WTC11 (cell line): ENCODE measurements at regions not wholly inside any gene's neighbourhood (a gene's known extent, or its start where the extent isn't known, plus 50 kb on each side); places are given as distances from the start of the nearest gene placed in this dataset.

Source experiments
- ATAC-seq: fragments of 200-7000 bp; cut with Tn5 transposase; 2 replicates; pipeline ENCODE4 v1.10.0; 2021; ENCODE audit warnings: mild to moderate bottlenecking, moderate library complexity
- CTCF ChIA-PET: fragments of 300-600 bp; sonication (Branson Sonifier 250); formaldehyde crosslinking; loops from one replicate; lab custom pipeline; 2021; ENCODE audit warnings: antibody characterized with exemption; lab: Charles Lee
- POLR2A ChIA-PET: fragments of 350-600 bp; sonication (Branson Sonifier 250); formaldehyde crosslinking; loops from one replicate; lab custom pipeline; 2021; ENCODE audit warnings: antibody characterized with exemption; lab: Charles Lee
- DNase-seq: peaks from one replicate; pipeline ENCODE4 v3.0.0; 2021; ENCODE audit warnings: low spot score
- H3K27ac Mint-ChIP-seq: 2 replicates; pipeline ENCODE4 v1.8.0; 2021; ENCODE audit warnings: mixed read lengths
- H3K27me3 Mint-ChIP-seq: 2 replicates; pipeline ENCODE4 v1.8.0; 2021; ENCODE audit warnings: low read depth, mild to moderate bottlenecking, moderate library complexity, mixed read lengths
- H3K36me3 Mint-ChIP-seq: 2 replicates; pipeline ENCODE4 v1.8.0; 2021; ENCODE audit warnings: mixed read lengths
- H3K4me1 Mint-ChIP-seq: 2 replicates; pipeline ENCODE4 v1.8.0; 2022; ENCODE audit warnings: mixed read lengths
- H3K4me3 Mint-ChIP-seq: 2 replicates; pipeline ENCODE4 v1.8.0; 2021; ENCODE audit warnings: mild to moderate bottlenecking, moderate library complexity, mixed read lengths
- H3K9me3 Mint-ChIP-seq: 2 replicates; pipeline ENCODE4 v1.8.0; 2021; ENCODE audit warnings: mixed read lengths
- AFF4 ChIP-seq: sonication (generic); formaldehyde crosslinking; IDR thresholded peaks from 2 replicates; pipeline ENCODE4 v1.8.1; 2023; ENCODE audit warnings: mild to moderate bottlenecking, missing genetic modification reagents, borderline replicate concordance
- ARID4B ChIP-seq: sonication (generic); formaldehyde crosslinking; IDR thresholded peaks from 2 replicates; pipeline ENCODE4 v1.8.0; 2023; ENCODE audit warnings: missing genetic modification reagents, mild to moderate bottlenecking, borderline replicate concordance
- CBFB ChIP-seq: sonication (generic); formaldehyde crosslinking; IDR thresholded peaks from 2 replicates; pipeline ENCODE4 v1.8.1; 2022; ENCODE audit warnings: mild to moderate bottlenecking, low read depth, missing genetic modification reagents
- CREB1 ChIP-seq: sonication (generic); formaldehyde crosslinking; IDR thresholded peaks from 2 replicates; pipeline ENCODE4 v1.8.0; 2023; ENCODE audit warnings: mild to moderate bottlenecking, missing genetic modification reagents
- CREM ChIP-seq: sonication (generic); formaldehyde crosslinking; IDR thresholded peaks from 2 replicates; pipeline ENCODE4 v1.8.1; 2022; ENCODE audit warnings: mild to moderate bottlenecking, missing genetic modification reagents, moderate library complexity
- FOXJ3 ChIP-seq: sonication (generic); formaldehyde crosslinking; IDR thresholded peaks from 2 replicates; pipeline ENCODE4 v1.9.0; 2021; ENCODE audit warnings: missing genetic modification reagents, mild to moderate bottlenecking, borderline replicate concordance
- FOXP1 ChIP-seq: sonication (generic); formaldehyde crosslinking; IDR thresholded peaks from 2 replicates; pipeline ENCODE4 v1.8.0; 2022; ENCODE audit warnings: missing genetic modification reagents, mild to moderate bottlenecking, moderate library complexity, borderline replicate concordance
- IRF2 ChIP-seq: sonication (generic); formaldehyde crosslinking; IDR thresholded peaks from 2 replicates; pipeline ENCODE4 v1.8.0; 2022; ENCODE audit warnings: low read depth, missing genetic modification reagents, borderline replicate concordance
- JAZF1 ChIP-seq: fragments of 250-450 bp; sonication (Bioruptor Pico); IDR thresholded peaks from 2 replicates; pipeline ENCODE4 v1.9.0; 2021; ENCODE audit warnings: moderate library complexity, mild to moderate bottlenecking, inconsistent platforms
- NFE2L1 ChIP-seq: sonication (generic); formaldehyde crosslinking; IDR thresholded peaks from 2 replicates; pipeline ENCODE4 v1.8.1; 2023; ENCODE audit warnings: missing genetic modification reagents
- TCF7 ChIP-seq: sonication (generic); formaldehyde crosslinking; IDR thresholded peaks from 2 replicates; pipeline ENCODE4 v1.8.0; 2022; ENCODE audit warnings: mild to moderate bottlenecking, low read depth, missing genetic modification reagents, moderate library complexity
- TEAD1 ChIP-seq: sonication (generic); formaldehyde crosslinking; IDR thresholded peaks from 2 replicates; pipeline ENCODE4 v1.8.0; 2022; ENCODE audit warnings: mild to moderate bottlenecking, missing genetic modification reagents
- TP53 ChIP-seq: sonication (generic); formaldehyde crosslinking; IDR thresholded peaks from 2 replicates; pipeline ENCODE4 v1.8.1; 2023; ENCODE audit warnings: mild to moderate bottlenecking, missing genetic modification reagents
- ZBTB21 ChIP-seq: sonication (generic); formaldehyde crosslinking; IDR thresholded peaks from 2 replicates; pipeline ENCODE4 v1.8.1; 2023; ENCODE audit warnings: mild to moderate bottlenecking, missing genetic modification reagents, borderline replicate concordance
- ZNF121 ChIP-seq: sonication (generic); formaldehyde crosslinking; IDR thresholded peaks from 2 replicates; pipeline ENCODE4 v1.8.0; 2023; ENCODE audit warnings: missing genetic modification reagents
- ZNF396 ChIP-seq: fragments of 250-450 bp; sonication (Bioruptor Pico); IDR thresholded peaks from 2 replicates; pipeline ENCODE4 v1.8.0; 2021; ENCODE audit warnings: mild to moderate bottlenecking, moderate library complexity, borderline replicate concordance
- TF ChIP-seq, protein P1 (sequence below): sonication (generic); formaldehyde crosslinking; IDR thresholded peaks from 2 replicates; pipeline ENCODE4 v1.8.0; 2022; ENCODE audit warnings: mild to moderate bottlenecking, missing genetic modification reagents
- TF ChIP-seq, protein P2 (sequence below): sonication (generic); formaldehyde crosslinking; IDR thresholded peaks from 2 replicates; pipeline ENCODE4 v1.8.1; 2022; ENCODE audit warnings: low read depth, missing genetic modification reagents, borderline replicate concordance
- TF ChIP-seq, protein P3 (sequence below): fragments of 250-450 bp; sonication (Bioruptor Pico); IDR thresholded peaks from 2 replicates; pipeline ENCODE4 v1.8.0; 2021; ENCODE audit warnings: mild to moderate bottlenecking

- Mint-ChIP-seq H3K36me3 (no peaks in the 10 kb centered on the region), H3K27me3 (no peaks in the 10 kb centered on the region), H3K4me3 (no peak overlapping the region), H3K4me1 (no peaks in the 10 kb centered on the region), H3K9me3 (no peaks in the 10 kb centered on the region; the same call in 1 of the 2 replicates), H3K27ac (no peak overlapping the region)
- ChIA-PET CTCF (interaction anchor here (2.1 kb wide), 1 partner anchor 161 kb away, joined by 6 read pairs; no protein-coding TSS in a partner anchor), POLR2A (no interaction called here)
- no peak for DNase-seq
- ATAC-seq = no peak
- no peak for TF ChIP-seq ARID4B
- TF ChIP-seq, protein P1, sequence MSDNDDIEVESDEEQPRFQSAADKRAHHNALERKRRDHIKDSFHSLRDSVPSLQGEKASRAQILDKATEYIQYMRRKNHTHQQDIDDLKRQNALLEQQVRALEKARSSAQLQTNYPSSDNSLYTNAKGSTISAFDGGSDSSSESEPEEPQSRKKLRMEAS = no peak
- no peak for TF ChIP-seq IRF2
- TF ChIP-seq TEAD1 (CRISPR knock-in tag) = no peak
- TF ChIP-seq ZBTB21 (CRISPR knock-in tag) = no peak
- TF ChIP-seq CREM (CRISPR knock-in tag) = no peak
- no peak for TF ChIP-seq FOXP1 (CRISPR knock-in tag)
- TF ChIP-seq ZNF121 = no peak
- no peak for TF ChIP-seq CREB1 (CRISPR knock-in tag)
- no peak for TF ChIP-seq ZNF396 (CRISPR knock-in tag)
- TF ChIP-seq, protein P2, sequence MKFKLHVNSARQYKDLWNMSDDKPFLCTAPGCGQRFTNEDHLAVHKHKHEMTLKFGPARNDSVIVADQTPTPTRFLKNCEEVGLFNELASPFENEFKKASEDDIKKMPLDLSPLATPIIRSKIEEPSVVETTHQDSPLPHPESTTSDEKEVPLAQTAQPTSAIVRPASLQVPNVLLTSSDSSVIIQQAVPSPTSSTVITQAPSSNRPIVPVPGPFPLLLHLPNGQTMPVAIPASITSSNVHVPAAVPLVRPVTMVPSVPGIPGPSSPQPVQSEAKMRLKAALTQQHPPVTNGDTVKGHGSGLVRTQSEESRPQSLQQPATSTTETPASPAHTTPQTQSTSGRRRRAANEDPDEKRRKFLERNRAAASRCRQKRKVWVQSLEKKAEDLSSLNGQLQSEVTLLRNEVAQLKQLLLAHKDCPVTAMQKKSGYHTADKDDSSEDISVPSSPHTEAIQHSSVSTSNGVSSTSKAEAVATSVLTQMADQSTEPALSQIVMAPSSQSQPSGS (CRISPR knock-in tag) = no peak
- no peak for TF ChIP-seq FOXJ3 (CRISPR knock-in tag)
- TF ChIP-seq TP53 = no peak
- TF ChIP-seq, protein P3, sequence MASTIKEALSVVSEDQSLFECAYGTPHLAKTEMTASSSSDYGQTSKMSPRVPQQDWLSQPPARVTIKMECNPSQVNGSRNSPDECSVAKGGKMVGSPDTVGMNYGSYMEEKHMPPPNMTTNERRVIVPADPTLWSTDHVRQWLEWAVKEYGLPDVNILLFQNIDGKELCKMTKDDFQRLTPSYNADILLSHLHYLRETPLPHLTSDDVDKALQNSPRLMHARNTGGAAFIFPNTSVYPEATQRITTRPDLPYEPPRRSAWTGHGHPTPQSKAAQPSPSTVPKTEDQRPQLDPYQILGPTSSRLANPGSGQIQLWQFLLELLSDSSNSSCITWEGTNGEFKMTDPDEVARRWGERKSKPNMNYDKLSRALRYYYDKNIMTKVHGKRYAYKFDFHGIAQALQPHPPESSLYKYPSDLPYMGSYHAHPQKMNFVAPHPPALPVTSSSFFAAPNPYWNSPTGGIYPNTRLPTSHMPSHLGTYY = no peak
- no peak for TF ChIP-seq JAZF1
- TF ChIP-seq TCF7 (CRISPR knock-in tag) = no peak
- no peak for TF ChIP-seq CBFB (CRISPR knock-in tag)
- no peak for TF ChIP-seq NFE2L1 (CRISPR knock-in tag)
- TF ChIP-seq AFF4 (CRISPR knock-in tag) = no peak
These were observed 261.0 kb upstream of the APCDD1 start for GRCh38 chr18:10193444-10193843.
